ENCODE measurements at regions not wholly inside any gene's neighbourhood (a gene's known extent, or its start where the extent isn't known, plus 50 kb on each side); places are given as distances from the start of the nearest gene placed in this dataset.

DNA sequence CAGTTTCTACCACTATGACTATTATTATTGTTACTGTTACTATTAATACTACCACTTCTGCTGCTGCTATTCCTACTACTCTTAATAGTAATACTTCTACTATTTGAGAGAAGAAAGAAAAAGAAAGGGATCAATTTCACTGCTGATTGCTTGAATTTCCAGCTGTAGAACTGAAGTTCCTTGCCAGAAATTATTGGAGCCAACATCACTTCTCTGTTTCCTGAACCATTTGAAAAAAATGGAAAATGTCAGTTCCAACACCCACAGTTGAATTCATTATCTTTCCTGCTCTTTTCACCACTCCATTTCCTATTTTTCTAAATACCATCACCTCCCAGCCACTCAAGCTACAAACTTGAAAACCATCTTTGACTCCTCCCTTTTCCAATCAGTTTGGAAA is 54.1 kb upstream of the PIK3C2G start:
- no peak for DNase-seq

DNA sequence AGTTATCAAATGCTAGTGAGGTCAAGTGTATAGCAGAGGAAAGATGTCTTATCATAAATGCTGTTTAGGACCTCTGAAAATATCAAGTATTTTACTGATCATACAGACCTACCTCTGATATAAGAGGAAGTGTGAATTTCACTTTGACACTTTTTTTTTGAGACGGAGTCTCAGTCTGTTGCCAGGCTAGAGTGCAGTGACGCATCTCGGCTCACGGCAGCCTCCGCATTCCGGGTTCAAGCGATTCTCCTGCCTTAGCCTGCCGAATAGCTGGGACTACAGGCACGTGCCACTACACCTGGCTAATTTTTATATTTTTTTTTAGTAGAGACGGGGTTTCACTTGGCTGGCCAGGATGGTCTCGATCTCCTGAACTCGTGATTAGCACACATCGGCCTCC is 55.1 kb upstream of the PIK3C2G start:
- DNase-seq: no peak

DNA sequence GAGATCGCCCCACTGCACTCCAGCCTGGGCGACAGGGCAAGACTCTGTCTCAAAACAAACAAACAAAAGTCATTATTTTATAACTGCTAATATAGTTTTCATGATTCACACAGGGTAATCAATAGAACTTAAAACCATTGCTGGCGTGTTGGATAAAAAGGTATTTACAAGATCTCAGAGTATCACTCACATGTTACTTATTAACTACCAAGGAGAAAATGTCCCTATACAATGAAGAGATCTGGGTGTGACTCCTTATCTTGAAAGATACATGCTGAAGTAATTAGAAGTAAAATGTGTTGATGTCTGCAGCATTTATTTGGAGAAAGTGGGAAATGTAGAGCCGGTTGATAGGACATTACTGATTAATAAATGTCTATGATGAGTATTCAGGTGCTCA is 57.3 kb upstream of the PIK3C2G start:
- no peak for DNase-seq

DNA sequence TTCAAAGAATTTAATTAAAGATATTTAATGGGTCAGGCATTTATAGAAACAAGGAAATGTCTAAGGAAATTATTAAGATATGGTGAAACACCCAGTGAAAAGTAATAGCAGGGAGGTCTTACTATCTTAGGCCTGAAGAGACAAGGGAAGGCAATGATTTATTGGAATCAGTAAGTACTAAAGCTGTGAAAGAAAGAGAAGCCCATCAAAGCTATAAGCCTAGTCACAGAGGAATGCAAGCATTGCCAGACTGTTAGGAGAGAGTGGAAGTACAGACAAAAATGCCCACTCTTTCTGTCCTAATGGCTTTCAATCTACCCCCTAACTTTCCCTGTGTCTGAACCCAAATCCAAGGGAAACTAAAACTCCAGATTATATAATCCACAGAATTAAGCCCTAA is 69.2 kb upstream of the PIK3C2G start:
- no peak for DNase-seq

DNA sequence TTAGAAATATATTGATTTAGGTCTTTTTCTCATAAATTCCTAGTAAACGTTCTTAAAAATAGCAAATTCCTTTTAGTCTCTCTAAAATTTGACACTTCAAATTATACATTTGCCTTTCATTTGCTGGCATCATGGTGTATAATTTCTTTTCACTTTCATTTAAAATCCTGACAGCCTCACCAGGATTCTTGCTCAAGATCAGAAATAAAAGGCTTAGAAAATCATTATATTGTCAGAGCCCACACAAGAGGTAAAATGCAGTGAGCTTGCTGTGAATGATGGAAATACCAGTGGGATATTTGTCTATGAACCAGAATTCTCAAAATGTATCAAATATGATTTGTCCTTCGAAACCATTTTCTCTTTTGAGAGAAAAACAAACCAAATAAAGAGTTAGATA is 78.2 kb upstream of the PIK3C2G start:
- no peak for DNase-seq

DNA sequence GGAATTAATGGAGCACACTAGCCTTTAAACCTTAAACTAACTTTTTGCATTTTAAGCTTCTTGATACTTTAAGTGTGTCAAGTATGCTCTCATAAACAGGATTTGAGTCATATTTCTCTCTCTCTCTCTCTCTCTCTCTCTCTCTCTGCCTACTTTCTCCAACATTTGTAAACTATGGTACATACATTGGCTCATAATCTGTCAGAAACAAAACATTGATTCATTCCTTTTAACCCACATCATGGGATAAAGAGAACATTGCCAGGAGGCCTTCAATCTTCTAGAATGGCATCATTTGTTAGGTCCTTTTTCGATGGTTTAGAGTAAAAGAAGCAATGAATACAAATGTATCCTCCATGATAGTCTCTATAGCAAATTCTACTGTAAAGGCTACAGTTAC is 81.6 kb upstream of the RERGL start:
- DNase-seq: no peak

DNA sequence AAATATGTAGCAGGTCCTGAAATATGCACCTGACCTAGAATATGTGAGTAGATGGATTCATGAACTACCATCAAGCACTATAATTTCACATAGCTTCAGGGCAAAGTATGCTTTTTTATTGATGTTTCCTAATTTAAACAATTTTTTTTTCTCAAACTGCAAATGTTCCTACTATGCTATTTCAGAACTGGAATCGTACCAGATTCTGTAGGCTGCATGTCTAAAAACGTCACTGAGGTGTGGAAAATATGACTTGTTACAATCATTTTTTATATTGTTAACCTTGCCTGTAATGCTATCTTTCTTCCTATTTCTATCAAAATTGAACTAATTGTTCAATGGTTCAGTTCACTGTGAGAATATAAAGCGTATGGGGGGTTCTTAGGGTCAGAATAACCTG is 78.0 kb upstream of the RERGL start:
- DNase-seq: no peak

DNA sequence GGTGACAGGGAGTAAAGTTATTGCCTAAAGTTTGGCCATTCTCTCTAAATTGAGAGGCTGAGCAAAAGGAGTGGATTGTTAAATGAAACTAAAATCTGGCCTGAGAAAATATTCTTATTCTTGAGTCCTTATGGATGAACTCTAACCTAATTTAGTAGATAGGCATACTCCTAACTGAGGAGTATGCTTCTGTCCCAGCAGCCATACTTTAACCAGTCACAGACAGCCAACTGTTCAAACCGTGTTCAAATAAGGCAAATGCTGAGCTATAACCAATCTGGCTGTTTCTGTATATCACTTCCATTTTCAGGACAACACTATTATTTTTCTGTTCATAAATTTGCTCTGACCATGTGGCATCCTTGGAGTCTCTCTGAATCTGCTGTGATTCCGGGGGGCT is 75.9 kb upstream of the RERGL start:
- no peak for DNase-seq

DNA sequence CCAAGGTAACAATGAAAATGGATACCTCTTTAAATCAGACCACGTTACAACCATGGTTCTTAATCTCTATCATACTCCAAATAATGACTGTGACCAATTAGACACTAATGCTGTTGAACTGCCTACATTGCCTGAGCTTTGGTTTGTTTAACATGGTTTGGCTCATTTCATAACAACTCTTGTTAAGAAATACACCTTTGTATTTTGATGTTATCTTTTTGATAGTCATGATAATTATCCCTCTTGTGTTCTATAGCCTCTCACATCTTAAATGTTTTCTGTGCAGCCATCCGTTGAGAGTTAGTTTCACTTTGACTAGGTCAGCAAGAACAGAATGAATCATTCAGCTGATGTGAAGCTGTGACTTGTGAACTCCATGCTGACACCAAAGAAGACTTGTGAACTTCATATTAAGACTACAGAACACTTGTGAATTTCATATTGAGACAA is 75.5 kb upstream of the RERGL start:
- DNase-seq: no peak

DNA sequence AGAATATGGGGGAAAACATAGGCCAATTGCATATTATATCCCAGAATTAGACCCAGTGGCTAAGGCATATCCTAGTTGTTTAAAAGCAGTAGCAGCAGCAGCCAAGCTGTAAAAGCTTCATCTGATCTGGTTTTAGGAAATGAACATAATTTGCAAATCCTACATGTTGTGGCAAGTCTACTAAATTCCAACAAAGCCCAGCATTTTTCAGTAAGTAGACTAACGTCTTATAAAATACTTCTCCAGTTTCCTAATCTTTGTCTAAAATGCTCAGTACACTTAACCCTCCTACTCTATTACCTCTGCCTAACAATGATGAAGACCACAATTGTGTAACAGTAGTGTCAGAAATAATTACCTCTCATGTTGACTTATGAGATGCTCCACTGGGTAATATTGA is 70.9 kb upstream of the RERGL start:
- no peak for DNase-seq

DNA sequence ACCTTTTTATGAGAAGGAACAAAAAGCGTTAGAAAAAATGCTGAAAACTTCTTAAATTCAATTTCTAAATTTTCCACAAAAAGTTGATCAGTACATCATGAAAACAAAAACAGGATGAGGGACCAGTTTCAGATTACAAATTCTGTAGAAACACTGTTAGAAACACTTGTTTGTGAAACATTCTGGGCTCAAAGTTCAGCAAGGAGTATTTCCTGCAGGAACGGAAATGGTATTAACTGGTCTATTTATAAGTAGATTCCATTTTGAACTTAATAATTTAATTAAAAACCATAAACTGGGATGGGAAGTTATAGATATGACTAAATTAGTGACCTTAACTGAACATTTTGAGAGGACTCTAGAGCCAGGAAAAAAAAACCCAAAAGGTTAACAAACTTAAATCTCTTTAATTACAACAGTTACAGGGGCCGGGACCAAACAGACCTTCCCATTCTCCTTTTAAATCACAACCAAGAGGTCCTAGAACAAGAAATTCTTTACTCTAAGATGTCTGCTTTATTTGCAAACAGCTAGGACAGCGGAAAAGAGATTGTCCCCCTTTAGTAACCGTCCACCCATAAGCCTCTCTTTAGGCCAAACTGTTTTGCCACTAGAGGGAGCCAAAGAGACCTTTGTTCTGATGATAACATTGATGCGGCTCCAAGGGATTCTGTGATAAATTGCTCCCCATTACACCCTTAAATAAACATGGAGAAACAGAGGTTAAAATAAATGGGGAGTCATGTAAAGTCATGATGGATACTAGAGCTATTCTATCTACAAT is 69.0 kb upstream of the RERGL start:
- DNase-seq: peak; percentile 0

DNA sequence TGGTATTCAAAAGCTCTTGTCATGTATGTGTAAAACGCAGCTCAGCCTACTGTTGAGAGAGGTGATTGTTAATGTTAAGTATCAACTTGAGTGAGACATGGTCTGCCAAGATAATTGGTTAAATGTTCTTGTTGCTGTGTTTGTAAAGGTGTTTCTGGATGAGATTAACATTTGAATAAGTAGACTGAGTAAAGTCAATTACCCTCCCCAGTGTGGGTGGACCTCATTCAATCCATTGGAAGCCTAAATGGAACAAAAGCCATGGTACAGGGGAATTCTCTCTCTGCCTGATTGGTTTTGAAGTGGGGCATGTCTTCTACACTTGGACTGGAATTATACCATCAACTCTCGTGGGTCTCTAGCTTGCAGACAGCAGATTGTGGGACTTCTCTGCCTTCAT is 63.8 kb upstream of the RERGL start:
- DNase-seq: no peak

DNA sequence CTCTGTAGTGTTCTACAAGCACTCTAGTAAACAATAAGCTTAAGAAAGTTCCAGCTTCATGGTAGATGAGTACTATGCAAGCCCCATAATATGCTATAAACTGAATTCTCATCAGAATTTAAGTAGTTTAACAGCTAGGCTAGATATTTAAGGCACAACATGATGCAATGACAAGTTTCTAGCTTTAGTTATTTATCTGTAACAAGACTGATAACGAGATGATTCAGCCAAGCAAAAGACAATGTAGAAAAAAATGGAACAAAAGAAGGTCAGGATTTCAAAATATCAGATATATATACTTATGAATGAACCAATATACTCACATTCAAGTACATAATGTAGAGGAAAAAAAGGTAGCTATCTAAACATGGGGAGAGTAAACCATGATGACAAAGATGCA is 61.0 kb upstream of the RERGL start:
- no peak for DNase-seq

DNA sequence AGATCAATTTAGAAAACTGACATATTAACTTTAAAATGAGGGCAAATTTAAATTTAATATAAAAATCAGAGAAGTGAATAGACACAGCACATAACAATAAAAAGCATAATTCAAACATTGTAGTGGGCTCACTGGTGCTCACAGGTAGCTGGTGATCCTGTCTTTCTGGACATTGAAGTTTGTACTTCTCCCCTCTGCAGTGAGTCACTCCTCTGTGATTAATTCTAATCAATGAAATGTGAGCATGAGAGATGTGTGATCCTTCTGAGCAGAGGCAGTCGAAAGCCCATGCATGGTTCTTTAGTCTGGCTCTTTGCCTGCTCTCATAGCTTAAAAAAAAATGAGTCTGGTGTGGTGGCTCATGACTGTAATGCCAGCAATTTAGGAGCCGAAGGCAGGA is 59.0 kb upstream of the RERGL start:
- DNase-seq: no peak

DNA sequence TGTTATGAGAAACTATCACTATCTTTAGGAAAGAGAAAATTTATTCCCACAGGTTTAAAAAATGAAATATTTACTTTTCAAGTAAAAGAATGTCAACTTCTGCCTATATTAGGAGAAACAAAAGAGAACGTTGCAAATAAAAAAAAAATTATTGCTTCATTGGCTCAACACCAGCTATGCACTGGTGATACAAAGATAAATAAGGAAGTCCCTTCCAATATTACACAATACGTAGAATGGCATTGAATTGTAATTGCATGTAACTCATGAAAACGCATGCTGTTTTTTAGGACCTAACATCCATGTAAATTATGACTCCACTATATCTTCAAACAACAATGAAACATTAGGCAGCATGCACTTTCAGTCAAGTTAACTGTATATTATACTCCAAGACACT is 56.4 kb upstream of the RERGL start:
- no peak for DNase-seq

DNA sequence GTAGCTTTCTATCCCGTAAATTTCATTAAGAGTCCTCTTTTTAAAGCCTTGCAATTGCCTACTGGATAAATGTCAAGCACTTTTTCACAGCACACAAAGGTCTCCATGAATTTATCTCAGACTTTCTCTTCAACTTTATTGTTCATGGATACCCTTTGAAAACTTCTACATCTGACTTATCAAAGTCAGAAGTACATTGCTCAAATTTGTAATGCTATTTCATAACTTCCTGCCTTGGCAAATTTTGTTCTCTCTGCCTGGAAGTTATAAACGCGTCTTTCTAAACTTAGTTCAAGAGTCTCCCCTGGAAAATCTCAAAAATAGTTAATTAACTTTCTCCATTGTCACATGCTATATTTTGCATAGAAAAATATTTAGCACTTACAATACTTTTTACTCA is 55.9 kb upstream of the RERGL start:
- no peak for DNase-seq

DNA sequence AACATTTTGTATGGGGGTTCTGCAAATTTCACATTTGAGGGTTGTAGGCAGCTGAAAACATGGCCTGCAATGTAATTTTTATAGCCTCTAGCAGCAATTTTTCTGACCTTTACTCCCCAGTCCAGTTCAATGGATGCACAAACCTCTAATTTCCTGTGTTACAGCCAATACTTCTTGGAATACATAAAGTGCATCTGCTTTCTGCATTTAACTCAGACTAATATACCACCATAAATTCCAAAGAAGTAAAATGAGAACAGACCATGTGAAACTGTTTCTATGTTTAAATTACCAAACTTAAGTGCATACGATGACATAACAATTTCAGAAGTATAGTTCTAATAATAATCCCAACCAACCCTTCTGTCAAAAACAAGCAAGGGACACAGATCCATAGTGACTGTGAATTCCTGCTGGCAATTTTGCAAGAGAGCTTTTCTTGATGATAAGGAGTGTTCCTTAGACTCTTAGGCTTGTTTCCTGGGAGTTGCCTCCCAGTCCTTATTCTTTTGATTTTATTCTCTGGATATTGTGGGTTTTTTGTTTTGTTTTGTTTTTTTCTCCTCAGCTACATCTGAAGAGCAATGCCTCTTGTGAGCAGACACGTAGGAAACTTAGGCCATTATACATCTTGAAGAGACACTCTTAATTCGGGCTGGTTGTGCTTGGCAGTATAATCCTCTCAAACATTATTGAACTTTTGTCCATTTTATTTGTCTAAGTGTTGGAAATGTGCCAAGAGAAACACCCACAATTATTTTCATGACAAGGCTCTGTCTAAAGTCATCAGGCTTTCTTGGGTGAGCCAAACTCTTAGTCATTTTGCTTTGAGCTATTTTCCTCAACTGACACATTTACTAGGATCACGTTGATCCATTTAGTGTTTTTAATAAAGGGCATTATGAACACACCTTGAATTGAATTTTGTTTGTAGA is 51.3 kb upstream of the RERGL start:
- no peak for DNase-seq

DNA sequence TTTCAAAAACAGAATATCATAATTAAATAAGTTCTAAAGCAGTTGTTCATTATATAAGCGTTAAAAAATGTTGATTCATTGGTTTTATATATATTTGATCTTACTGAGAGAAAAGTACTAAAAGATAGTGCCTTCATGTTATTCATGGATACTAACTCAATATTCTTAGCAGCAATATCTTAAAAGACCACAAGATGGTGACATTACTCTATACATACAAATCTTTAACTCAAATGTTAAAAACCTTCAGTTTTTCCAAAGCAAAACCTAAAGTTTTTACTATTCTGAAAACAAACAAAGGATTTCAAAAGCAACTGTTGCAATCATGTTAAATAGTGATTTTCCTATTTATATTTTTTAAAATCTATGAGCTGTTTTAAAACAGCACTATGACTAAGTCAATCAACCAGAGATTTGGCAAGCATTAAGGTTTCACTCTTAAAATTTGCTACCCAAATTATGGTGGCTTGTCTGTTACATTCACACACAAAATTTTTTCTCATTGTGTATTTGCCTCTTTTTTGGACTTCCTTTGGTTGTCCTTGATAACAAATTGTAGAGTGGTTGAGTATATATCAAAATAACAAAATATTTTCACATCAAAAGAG is 50.1 kb upstream of the RERGL start:
- DNase-seq: no peak

Measured in activated CD4-positive, alpha-beta T cell treated with anti-CD3 and anti-CD28 coated beads, Interleukin-2, amount 50 U/mL, for 1 hour (primary cell).